HG03571 (cell line): ENCODE measurements at regions not wholly inside any gene's neighbourhood (a gene's known extent, or its start where the extent isn't known, plus 50 kb on each side); places are given as distances from the start of the nearest gene placed in this dataset.
"Not testable (repeated sequence)": the region's sequence is repeated elsewhere in the genome, so short reads cannot be mapped to it uniquely, and the experiment has no call there.

Experiments used
- ATAC-seq: cut with Tn5 transposase; IDR thresholded peaks from one replicate; pipeline ENCODE4 v1.9.1; 2021; ENCODE audit not compliant: unreplicated experiment

GRCh38 chr7:125065546-125065945, 135.9 kb upstream of the POT1 start:
- no peak for ATAC-seq

- ATAC-seq, result no peak
Measured at GRCh38 chr7:125065001-125065400, 135.4 kb upstream of the POT1 start.

- peak; percentile 81 for ATAC-seq
Measured at GRCh38 chr7:125061776-125062397, 132.3 kb upstream of the POT1 start.

GRCh38 chr7:125061083-125061745, 131.6 kb upstream of the POT1 start:
- ATAC-seq, result not testable (repeated sequence)

GRCh38 chr7:125059861-125060456, 130.3 kb upstream of the POT1 start:
- ATAC-seq, result no peak

GRCh38 chr7:125057963-125058362, 128.3 kb upstream of the POT1 start:
- ATAC-seq, result no peak

GRCh38 chr7:125055376-125055775, 125.8 kb upstream of the POT1 start:
- no peak for ATAC-seq

GRCh38 chr7:125046767-125047166, 117.1 kb upstream of the POT1 start:
- ATAC-seq, result no peak

- ATAC-seq, result no peak
Measured at GRCh38 chr7:125033506-125033905, 103.9 kb upstream of the POT1 start.

GRCh38 chr7:125032943-125033342, 103.3 kb upstream of the POT1 start:
- no peak for ATAC-seq

- no peak for ATAC-seq
Measured at GRCh38 chr7:125030756-125031387, 101.2 kb upstream of the POT1 start.

- no peak for ATAC-seq
Measured at GRCh38 chr7:125025620-125026019, 96.0 kb upstream of the POT1 start.

GRCh38 chr7:125020801-125021200, 91.2 kb upstream of the POT1 start:
- ATAC-seq, result no peak

GRCh38 chr7:125010540-125010939, 80.9 kb upstream of the POT1 start:
- no peak for ATAC-seq

- ATAC-seq, result peak; percentile 56
Measured at GRCh38 chr7:124996778-124997177, 67.2 kb upstream of the POT1 start.

- no peak for ATAC-seq
Measured at GRCh38 chr7:124992851-124993562, 63.4 kb upstream of the POT1 start.

GRCh38 chr7:124989911-124990310, 60.3 kb upstream of the POT1 start:
- no peak for ATAC-seq
